NK-92 (cell line): ENCODE measurements at regions not wholly inside any gene's neighbourhood (a gene's known extent, or its start where the extent isn't known, plus 50 kb on each side); places are given as distances from the start of the nearest gene placed in this dataset.
A peak's percentile ranks its signal among the peaks of the same experiment; 100 is the strongest.

Source experiments
- DNase-seq: peaks from one replicate; lab custom pipeline; 2025; ENCODE audit not compliant: unreplicated experiment; lab: John Stamatoyannopoulos, UW

DNA sequence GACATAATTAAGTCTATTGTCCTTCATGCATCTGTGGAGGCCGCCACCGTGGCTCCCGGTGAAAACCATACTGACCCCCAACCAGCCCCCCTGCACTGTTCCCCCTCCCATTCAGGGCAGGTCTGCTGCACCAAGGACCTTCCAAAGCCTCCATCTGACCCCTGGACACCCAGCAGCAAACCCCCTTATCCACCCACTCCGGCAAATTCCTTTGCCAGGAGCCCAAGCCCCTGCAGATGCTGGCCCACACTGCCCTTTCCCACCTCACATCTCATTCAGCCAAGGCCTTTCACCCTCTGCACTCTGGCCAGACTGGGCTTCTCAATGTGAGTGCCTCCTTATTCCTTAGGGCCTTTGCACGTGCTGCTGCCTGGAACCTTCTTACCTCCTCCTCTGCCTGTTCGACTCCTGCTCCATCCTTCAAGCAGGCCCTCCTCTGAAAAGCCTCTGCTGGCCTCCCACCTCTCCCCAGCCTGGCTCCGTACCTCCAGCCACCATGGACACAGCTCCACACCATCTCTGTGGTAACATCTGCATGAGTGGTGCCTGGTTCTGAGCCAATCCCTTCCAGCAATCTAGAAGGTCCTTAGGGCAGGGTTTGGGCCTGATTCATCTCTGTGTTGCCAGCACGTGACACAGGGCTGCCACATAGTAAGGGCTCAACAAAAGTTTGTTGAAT, 230.7 kb downstream of the BCL11B start:
- no peak for DNase-seq

DNA sequence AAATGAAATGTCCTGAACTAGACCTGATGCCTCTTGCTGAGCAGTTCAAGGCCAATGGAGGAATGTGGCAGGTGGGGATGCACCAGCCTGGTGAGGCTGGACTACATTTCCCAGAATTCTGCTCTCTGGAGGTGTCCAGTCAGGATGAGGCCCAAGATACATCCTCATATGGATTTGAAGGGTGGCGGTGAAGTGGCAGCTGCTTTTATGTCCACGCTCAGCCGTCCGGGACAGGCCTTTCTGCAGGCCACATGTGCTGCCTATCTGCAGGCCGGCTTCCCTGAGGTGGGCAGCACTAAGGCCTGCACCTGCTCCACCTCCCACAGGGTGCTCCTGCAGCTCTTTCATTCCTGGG, 230.2 kb downstream of the BCL11B start:
- DNase-seq = no peak

DNA sequence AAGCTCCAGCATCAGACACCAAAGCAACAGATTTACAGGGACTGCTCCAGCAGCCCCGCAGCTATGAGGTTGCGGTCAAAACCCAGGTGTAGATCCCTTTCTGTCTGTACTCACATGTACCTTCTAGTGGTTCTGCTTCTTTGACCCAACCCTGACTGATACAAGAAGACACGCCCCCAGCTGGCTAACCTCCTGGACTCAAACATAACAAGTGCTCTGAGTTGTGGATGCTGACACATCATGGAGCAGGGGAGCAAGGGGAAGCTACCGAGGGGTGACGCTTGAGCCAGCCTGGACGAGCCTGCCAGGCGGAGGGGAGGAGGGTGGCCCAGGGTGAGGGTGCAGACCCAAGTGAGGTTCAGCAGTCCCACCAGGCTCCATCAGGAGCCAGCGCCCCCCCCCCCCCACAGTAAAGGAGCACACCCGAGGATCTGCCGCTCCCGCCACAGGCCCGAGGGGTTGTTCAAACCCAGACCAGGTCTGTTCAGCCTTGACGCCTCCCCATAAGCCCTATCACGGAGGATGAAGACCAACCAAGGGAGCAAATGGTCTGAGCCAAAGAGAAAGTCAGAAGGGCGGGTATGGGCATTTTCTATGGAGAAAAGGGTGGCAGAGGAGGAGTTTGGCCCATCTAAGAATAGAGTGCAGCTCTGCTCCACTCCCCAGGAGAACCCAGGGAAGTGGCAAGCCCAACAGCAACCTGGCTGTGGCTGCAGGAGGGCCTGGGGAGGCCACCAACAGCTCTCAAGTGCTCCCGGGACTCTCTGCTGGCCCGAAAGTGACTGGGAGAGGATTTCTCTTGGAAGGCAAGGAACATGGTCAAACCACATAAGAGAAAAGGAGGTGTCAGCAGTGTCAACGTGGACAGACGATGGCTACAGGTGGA, 229.4 kb downstream of the BCL11B start:
- DNase-seq = no peak

DNA sequence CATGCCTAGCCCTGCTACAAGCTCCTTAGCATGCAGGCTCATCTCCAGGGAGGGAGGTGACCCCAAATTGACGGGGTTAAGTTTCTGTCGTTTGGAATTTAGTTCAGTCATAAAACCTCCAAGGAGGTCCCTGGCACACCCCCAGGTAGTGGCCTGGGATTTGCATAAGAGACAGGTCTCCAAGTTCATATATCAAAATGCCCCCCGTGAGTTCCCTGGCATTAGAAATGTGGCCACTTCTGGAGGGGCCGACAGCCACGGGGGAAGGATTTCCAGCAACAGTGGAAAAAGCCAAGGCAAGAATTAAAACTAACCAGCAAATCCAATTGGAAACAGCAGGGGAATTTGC, 228.8 kb downstream of the BCL11B start:
- no peak for DNase-seq

DNA sequence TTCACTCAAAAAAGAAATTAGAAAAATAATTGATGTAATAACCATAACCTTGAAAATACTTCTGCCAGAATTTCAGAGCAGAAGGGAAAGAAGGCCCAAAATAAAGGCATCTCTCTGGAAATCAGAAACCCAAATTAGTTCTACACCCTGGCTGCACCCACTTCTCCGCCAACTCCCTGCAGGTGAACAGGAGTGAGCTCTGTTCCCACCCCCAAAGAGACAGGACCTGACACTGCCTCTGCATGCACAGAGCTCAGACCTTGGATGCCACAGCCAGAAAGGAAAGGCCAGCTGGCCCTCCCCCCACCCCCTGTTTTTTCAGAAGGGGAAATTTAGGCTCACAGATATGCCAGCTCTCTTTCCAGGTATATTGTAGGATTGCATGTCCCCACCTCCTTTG, 228.2 kb downstream of the BCL11B start:
- no peak for DNase-seq

DNA sequence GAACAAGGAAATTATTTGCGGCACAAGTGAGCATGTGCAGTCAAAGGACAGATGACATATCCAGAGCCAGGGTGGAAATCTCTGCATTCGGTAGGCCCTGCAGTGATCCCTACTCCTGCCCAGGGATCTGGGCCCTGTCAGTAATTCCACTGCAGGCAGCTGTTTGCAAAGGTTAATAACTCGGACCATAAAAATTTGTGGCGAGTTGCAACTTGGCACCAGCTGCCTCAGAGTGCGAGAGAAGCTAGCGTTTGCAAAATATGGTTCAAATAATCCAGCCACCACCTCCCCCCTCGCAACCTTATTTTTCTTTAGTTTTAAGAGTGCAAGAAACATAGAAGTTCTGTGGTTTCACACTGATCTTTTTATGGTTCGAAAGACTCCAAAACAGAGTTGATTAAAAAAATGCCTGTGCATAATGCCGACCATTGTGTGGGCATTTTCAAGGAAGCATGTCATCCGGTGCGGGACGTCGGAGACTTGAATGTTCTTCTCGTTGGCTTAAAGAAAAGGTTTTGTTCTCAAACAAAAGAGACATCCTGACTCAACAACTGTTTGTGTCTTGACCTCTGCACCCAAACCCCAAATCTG, 224.5 kb downstream of the BCL11B start:
- DNase-seq = no peak

DNA sequence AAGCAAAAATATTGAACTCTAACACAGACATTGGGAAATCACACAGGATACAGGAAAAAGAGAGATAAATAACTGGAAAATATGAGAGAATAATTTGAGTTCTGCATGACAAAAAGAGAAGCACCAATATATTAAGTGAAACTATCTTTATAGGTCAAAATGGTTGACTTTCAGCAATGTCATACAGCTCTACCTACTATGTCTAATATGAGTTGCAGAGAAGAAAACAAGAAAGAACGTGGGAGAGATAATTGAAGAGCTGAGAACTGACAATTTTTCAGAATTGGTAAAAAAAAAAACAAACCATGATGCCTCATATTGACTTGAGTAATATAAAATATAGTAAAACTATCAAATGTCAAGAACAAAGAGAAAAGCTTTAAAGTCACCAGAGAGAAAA, 221.7 kb downstream of the BCL11B start:
- no peak for DNase-seq

DNA sequence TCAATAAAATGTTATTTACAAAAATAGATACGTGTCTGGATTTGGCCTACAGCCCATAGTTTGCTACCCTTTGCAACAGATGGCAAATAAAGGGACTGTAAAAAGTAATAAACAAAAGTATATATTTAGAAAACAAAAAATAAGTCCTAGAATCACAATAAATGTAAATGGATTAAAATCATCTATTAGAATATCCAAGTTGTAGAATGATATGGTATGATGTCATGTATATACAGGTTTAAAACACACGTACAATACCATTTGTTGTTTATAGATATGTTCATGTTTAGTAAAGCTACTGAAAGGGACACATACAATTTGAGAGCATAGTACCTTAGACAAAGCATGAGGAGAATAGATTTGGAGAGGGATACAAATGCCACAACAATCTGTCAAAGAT, 219.5 kb downstream of the BCL11B start:
- no peak for DNase-seq

DNA sequence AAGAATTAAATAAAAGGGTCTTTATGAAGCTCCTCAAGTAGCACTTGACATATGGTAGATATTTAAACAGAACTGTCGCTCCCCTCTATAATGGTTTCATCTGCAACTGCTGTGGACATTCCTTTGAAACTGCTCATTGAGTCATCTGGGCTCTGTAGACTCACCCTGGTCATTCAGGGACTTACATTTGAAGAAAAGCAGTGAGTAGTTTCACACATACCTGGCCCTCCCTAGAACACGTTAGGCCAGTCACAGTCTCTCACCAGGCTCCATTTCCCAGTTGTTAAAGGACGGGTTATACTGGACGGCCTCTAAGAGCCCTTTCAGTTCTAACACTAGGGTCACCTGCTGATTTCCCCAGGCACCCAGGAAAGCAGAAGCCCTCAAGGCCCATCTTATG, 217.0 kb downstream of the BCL11B start:
- DNase-seq = no peak

DNA sequence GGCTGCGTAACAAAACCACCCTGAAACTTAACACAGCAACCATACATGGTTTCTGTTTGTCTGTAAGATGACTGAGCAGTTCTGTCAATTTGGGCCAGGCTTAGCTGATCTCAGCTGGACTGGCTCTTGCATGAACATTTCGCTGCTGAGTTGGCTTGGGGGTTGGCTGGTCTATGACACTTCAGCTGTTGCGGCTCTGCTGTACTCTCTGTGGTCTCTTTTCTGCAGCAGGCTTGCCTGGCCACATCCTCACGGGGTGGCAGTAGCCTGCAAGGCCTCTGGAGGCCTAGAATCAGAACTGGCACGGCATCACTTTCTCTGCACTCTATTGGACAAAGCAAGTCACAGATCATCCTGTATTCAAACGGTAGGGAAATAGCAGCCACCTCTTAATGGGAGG, 216.2 kb downstream of the BCL11B start:
- peak; percentile 35 for DNase-seq

DNA sequence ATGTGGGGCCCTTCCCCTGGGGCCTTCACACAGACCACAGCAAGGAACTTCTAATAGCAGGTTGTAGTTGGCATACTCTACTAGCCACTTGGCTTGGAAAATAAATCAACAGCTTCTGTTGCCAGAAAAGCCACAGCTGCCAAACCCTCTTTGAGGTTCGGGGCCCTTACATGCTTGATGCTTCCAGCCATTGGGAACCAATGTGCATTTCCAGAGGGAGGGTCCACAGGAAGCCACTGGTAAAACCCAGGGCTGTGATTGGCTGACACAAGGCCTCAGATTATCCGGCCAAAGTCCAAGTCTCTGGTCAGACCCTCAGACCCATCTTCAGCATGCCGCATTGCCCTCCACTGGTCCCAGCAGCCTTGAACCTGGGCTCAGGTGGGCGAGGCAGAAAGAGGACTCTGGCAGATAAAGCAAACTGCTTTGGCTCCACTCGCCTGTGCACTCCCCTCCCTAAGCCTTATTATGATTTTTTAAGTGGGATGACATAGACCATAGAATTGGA, 214.4 kb downstream of the BCL11B start:
- DNase-seq = no peak

DNA sequence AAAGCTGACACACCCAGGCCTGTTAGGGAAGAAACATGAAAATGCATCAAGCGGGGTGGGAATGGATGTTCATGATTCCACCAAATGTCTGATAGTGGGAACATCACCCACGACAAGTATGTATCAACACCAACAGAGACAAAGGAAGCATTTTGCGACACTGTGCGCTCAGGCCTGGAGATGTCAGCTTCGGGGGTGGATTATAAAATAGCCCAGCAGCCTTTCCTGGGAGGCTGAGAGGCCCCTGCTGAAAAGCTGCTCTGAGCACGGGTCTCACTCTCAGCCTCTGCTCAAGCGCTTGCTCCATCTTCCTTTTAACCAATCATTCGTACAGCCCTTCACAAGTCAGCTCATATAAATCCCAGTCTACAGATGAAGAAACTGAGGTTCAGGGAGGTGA, 213.5 kb downstream of the BCL11B start:
- DNase-seq = no peak

DNA sequence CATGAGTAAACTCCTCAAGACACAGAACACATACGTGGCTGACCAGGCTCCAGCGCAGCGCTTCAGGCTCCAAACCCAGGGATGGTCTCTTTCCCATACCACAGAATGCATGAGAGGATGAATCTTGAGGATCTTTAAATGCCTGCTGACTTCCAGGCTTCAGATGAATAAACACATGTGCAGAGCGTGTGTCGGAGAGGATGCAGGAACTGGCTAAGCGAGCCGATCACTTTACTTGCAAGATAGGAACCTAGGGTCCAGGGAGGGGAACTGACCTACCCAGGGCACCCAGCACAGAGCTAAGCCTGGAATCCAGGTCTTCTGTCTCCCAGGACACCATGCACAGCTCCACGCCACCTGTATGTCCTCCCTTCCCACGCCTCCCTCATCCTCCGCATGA, 209.8 kb downstream of the BCL11B start:
- no peak for DNase-seq

DNA sequence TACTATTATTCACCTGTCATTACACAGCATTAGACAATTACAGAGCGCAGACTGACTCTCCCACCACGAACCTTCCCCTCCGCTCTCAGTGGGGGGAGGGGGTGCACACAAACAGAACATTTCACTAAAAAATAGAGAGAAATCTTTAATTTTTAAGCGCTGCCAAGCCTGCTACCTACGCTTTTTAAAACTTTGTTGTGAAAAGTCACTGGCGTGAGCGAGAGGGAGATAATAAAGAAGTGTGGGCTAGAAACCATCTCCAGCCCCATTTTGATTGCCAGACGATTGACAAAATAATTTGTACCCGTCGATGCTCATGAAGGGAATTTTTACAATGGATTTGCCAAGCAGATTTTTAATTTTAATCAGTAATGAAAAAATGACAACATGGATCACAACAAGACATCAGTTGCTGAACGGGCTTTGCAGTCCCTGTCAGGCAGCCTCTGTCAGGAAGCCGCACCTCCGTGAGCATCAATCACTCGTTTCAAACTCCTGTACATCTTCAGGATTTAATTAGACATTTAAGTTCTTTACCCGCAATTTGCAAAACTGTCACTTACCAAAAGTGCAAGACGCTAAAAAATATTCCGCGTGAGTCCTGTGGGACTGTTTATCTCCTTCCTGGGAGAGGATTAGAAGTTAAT, 209.1 kb downstream of the BCL11B start:
- no peak for DNase-seq

DNA sequence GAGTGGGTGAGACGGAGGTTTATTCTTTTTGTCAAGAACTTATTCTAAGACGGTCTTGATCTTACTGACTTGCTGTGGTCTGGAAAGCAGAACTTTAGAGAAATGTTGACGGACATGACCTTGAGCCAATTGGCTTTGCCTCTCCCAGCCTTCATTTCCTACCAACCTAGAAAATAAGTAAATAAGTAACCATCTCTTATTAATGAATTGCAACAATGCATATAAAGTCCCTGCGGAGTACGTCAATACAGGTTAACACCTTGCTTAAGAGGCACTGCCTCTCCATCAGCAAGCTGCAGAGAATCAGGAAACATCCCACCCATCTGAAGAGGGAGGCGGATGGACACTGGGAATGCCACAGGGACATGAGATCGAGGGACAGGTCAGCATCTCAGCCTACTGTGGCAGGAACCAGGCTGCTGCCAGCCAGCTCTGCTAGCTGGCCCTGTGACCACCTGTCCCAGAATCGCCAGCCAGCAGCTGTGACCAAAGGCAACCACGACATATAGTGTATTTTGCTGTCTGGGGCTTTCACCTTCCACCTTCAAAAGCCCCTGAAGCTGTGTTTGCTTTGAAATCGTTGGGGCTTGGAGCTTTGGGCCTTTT, 208.3 kb downstream of the BCL11B start:
- no peak for DNase-seq

DNA sequence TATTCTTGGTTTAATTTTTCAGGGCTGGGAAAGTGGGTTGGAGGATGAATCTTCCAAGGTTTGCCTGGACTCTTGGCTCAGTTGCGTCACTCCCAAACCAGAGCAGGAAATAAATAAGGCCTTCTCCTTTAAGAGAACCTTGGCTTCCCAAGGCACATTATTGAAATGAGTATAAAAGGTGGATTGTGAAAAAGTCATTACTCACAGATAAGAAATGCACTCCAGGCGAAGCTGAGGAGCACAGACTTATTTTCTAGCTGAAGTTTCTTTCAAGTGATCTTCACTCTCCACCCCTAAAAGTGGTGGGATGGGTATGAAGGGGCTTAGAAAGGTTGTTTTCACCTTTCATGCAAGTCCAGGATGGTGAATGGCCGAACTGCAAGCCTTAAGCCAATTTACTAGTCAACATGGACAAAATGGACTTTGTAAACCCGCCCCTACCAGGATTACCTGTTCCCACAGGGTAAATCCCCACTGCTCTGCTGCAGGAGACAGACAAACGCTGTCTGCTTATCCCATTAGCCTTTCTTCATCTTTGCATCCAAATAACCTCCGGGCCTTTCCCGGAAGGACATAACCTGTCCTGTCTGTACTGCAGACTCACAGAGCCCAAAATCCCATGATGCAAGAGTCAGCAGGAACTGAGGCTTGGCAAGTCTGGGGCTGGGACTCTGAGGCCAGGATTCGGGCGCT, 207.6 kb downstream of the BCL11B start:
- no peak for DNase-seq

DNA sequence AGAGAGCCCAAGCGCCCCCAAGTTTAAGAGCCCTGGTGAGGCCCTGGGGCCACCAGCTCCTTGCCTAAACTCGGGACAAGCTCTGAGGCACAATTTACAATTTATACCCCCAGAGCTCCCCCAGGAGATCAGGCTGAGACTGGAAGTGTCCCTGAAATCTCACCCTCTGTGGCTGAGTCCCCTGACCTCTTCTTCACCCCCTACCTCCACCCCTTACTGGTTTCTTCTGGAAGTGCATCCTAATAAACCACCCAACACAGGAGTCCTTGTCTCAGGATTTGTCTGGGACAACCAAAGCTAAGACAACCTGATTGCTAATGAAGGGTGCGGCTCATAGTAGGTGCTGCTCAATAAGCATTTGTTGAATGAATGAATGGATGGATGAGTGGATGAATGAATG, 206.4 kb downstream of the BCL11B start:
- DNase-seq = no peak

DNA sequence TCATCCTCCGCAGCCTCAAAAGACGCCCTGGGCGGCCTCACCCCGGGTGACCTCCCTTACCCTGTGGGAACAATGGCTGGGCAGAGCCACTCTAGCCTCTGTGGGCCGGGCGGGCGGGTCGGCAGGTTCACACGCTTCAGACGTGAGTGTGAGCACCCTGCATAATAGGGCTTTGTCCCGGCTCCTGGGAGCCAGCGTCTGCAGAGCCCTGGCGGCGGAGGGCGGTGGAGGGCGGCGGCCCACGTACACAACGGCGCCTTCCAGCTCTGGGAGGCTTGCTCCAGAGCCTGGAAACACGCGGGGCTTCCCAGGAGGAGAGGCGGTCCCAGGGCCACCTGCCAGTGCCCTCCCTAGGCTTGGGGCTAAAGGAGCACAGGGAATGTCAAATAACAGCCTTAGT, 205.6 kb downstream of the BCL11B start:
- DNase-seq = no peak

DNA sequence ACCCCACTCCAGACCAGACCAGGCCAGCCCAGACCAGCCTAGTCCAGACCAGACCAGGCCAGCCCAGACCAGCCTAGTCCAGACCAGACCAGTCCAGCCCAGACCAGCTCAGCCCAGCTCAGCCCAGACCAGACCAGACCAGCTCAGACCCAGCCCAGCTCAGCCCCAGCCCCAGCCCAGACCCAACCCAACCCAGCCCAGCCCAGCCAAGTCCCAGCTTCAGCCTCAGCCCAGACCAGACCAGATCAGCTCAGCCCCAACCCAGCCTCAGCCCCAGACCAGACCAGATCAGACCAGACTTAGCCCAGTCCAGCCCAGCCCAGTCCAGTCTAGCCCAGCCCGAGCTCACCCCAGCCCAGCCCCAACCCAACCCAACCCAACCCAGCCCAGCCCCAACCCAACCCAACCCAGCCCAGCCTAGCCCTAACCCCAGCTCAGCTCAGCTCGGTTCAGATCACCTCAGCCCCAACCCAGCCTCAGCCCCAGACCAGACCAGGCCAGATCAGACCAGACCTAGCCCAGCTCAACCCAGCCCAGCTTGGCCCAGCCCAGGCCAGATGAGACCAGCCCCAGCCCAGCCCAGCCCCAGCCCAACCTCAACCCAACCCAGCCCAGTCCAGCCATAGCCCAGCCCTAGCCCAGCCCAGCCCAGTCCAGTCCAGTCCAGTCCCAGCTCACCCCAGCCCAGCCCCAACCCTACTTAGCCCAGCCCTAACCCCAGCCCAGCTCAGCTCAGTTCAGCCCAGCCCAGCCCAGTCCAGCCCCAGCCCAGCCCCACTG, 204.7 kb downstream of the BCL11B start:
- DNase-seq = no peak

DNA sequence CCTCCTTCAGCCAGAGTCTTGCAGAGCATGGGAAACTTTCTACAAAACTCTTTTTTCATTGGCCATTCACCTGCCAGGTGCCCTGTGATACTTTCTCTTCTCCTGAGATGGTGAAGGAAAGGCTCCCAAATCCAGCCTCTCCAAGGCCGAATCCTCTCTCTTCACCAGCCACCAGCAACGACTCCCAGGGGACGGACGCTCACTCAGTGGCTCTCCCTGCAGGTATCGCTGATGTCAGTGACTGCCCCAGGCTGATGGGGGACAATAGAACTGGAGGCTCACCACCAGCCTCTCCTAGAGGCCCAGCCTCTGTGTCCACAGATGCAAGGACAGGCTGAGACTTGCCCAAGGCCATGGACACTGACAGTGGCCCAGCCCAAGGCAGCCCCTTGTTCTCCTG, 204.1 kb downstream of the BCL11B start:
- no peak for DNase-seq
